NCI-H1436 (cell line): ENCODE measurements at regions not wholly inside any gene's neighbourhood (a gene's known extent, or its start where the extent isn't known, plus 50 kb on each side); places are given as distances from the start of the nearest gene placed in this dataset.

ENCODE experiments used
- DNase-seq: peaks from one replicate; lab custom pipeline; 2025; lab: John Stamatoyannopoulos, UW

- DNase-seq, result no peak
Measured at GRCh38 chr2:220437938-220438337, 810.5 kb downstream of the SLC4A3 start.

GRCh38 chr2:220440731-220441130 is 813.3 kb downstream of the SLC4A3 start:
- no peak for DNase-seq

- no peak for DNase-seq
Measured at GRCh38 chr2:220441404-220441803, 814.0 kb downstream of the SLC4A3 start.

GRCh38 chr2:220442012-220442411 is 814.6 kb downstream of the SLC4A3 start:
- DNase-seq, result no peak

GRCh38 chr2:220445429-220446105 is 818.1 kb downstream of the SLC4A3 start:
- no peak for DNase-seq

GRCh38 chr2:220446106-220446712 is 818.8 kb downstream of the SLC4A3 start:
- DNase-seq, result no peak

- no peak for DNase-seq
Measured at GRCh38 chr2:220450846-220451245, 823.4 kb downstream of the SLC4A3 start.

- DNase-seq, result no peak
Measured at GRCh38 chr2:220451438-220451837, 824.0 kb downstream of the SLC4A3 start.

GRCh38 chr2:220452561-220452960 is 825.1 kb downstream of the SLC4A3 start:
- no peak for DNase-seq

GRCh38 chr2:220455351-220455990 is 828.0 kb downstream of the SLC4A3 start:
- no peak for DNase-seq

GRCh38 chr2:220458051-220458450 is 830.6 kb downstream of the SLC4A3 start:
- DNase-seq, result no peak

GRCh38 chr2:220460257-220460985 is 833.0 kb downstream of the SLC4A3 start:
- no peak for DNase-seq

- DNase-seq, result no peak
Measured at GRCh38 chr2:220463876-220464275, 836.4 kb downstream of the SLC4A3 start.

- no peak for DNase-seq
Measured at GRCh38 chr2:220465700-220466099, 838.3 kb downstream of the SLC4A3 start.

GRCh38 chr2:220466251-220466691 is 838.8 kb downstream of the SLC4A3 start:
- DNase-seq, result no peak

GRCh38 chr2:220469201-220469600 is 841.8 kb downstream of the SLC4A3 start:
- no peak for DNase-seq

- DNase-seq, result no peak
Measured at GRCh38 chr2:220473611-220474010, 846.2 kb downstream of the SLC4A3 start.

- no peak for DNase-seq
Measured at GRCh38 chr2:220476877-220477276, 849.4 kb downstream of the SLC4A3 start.

GRCh38 chr2:220478305-220479058 is 851.1 kb downstream of the SLC4A3 start:
- no peak for DNase-seq

GRCh38 chr2:220482716-220483115 is 855.3 kb downstream of the SLC4A3 start:
- no peak for DNase-seq

GRCh38 chr2:220489121-220489520 is 861.7 kb downstream of the SLC4A3 start:
- no peak for DNase-seq

GRCh38 chr2:220491670-220492069 is 864.2 kb downstream of the SLC4A3 start:
- no peak for DNase-seq
